Keratinocyte (primary cell): ENCODE measurements at regions not wholly inside any gene's neighbourhood (a gene's known extent, or its start where the extent isn't known, plus 50 kb on each side); places are given as distances from the start of the nearest gene placed in this dataset.
"Not testable (repeated sequence)": the region's sequence is repeated elsewhere in the genome, so short reads cannot be mapped to it uniquely, and the experiment has no call there.

ENCODE experiments used
- DNase-seq: peaks from one replicate; pipeline ENCODE4 v3.0.0-alpha.2; 2011; ENCODE audit warnings: low read depth, missing footprints, low spot score
- FAIRE-seq: peaks from 2 replicates; lab custom pipeline; 2011; peaks lifted over from hg19 to GRCh38; lab: Jason Lieb, UNC
- H2AFZ ChIP-seq: 2 replicates; pipeline ENCODE4 v1.6.0; 2012; ENCODE audit warnings: low read length, control low read depth, inconsistent platforms; ENCODE audit not compliant: control insufficient read depth
- H3K27ac ChIP-seq: 2 replicates; pipeline ENCODE4 v1.5.1; 2011; ENCODE audit warnings: low read length; ENCODE audit not compliant: control insufficient read depth, insufficient read depth
- H3K27me3 ChIP-seq: 3 replicates; pipeline ENCODE4 v1.6.0; 2011; ENCODE audit warnings: low read length; ENCODE audit not compliant: control insufficient read depth, insufficient read depth; ENCODE audit errors: extremely low read depth
- H3K36me3 ChIP-seq, 2 experiments: 2 replicates in 1 of 2; 3 replicates in 1 of 2; pipeline ENCODE4 v1.5.1; 2011; ENCODE audit warnings: low read length in 2 of 2, mild to moderate bottlenecking in 1 of 2; ENCODE audit not compliant: control insufficient read depth in 2 of 2, insufficient read depth in 2 of 2; ENCODE audit errors: extremely low read depth in 1 of 2
- H3K4me1 ChIP-seq: 3 replicates; pipeline ENCODE4 v1.5.1; 2011; ENCODE audit warnings: low read length; ENCODE audit not compliant: control insufficient read depth, insufficient read depth; ENCODE audit errors: extremely low read depth
- H3K4me2 ChIP-seq: 3 replicates; pipeline ENCODE4 v1.6.0; 2011; ENCODE audit warnings: low read depth, low read length; ENCODE audit not compliant: control insufficient read depth, insufficient read depth; ENCODE audit errors: extremely low read depth
- H3K4me3 ChIP-seq, 3 experiments: fragments of 200-600 bp in 1 of 3; sonication (generic) in 1 of 3; 2 replicates in 2 of 3; 3 replicates in 1 of 3; pipeline ENCODE4 v1.5.1; 2011 to 2016; ENCODE audit warnings: low read length in 3 of 3, mild to moderate bottlenecking in 3 of 3, control low read depth in 2 of 3, inconsistent platforms in 1 of 3, low read depth in 1 of 3, mixed read lengths in 1 of 3, mixed run types in 1 of 3, moderate library complexity in 1 of 3; ENCODE audit not compliant: control insufficient read depth in 2 of 3, insufficient read depth in 2 of 3; ENCODE audit errors: extremely low read depth in 1 of 3
- H3K79me2 ChIP-seq: 2 replicates; pipeline ENCODE4 v1.6.0; 2012; ENCODE audit warnings: low read length; ENCODE audit not compliant: control insufficient read depth, insufficient read depth
- H3K9ac ChIP-seq: 3 replicates; pipeline ENCODE4 v1.6.0; 2011; ENCODE audit warnings: low read length; ENCODE audit not compliant: control insufficient read depth, insufficient read depth; ENCODE audit errors: extremely low read depth
- H3K9me1 ChIP-seq: 3 replicates; pipeline ENCODE4 v1.6.0; 2011; ENCODE audit warnings: low read length; ENCODE audit not compliant: control insufficient read depth, insufficient read depth; ENCODE audit errors: extremely low read depth
- H3K9me3 ChIP-seq: 2 replicates; pipeline ENCODE4 v1.5.1; 2012; ENCODE audit warnings: low read depth, low read length; ENCODE audit not compliant: control insufficient read depth
- H4K20me1 ChIP-seq: 3 replicates; pipeline ENCODE4 v1.6.0; 2011; ENCODE audit warnings: low read length; ENCODE audit not compliant: control insufficient read depth, insufficient read depth; ENCODE audit errors: extremely low read depth
- EZH2 ChIP-seq: IDR thresholded peaks from one replicate; pipeline ENCODE4 v1.6.1; 2012; ENCODE audit warnings: inconsistent platforms, mild to moderate bottlenecking, low read length, moderate library complexity
- dilution Hi-C: fragments of 300-500 bp; cut with MboI; formaldehyde crosslinking; loops from one replicate; pipeline ENCODE4 v1.7.0; 2020; ENCODE audit warnings: low sequenced_read_pairs; ENCODE audit not compliant: extremely low pct_ligation_motif_present
- TF ChIP-seq, protein P1 (sequence below), 3 experiments: IDR thresholded peaks in 1 of 3; conservative IDR thresholded peaks in 1 of 3; optimal IDR thresholded peaks in 1 of 3; 2 replicates in 2 of 3; 3 replicates in 1 of 3; pipeline versions ENCODE3 to v1.5.1; 2011; ENCODE audit warnings: low read length in 3 of 3, mild to moderate bottlenecking in 3 of 3, moderate library complexity in 2 of 3, control low read depth in 1 of 3, inconsistent platforms in 1 of 3; ENCODE audit not compliant: insufficient read depth in 2 of 3; ENCODE audit errors: extremely low read depth in 1 of 3

DNA sequence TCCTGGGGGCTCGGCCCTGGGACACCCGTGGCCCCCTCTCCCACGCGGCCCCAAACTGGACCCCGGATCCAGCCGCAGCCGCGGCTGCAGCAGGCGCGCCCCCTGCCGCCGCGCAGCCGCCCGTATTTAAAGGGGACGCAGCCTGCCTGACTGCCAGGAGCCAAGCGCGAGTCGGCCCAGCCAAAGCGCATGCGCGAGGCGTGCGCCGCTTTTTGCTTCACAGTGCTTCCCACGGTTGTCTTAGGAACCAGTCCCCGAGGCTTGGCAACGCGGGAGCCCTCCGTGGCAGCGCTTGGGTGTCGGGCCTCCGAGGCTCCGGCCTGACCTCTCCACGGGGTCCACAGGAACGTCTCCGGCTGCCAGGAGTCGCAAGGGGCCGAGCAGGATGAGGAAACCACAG lies 712.8 kb downstream of the KCNJ18 start:
- not testable (repeated sequence) for FAIRE-seq, H3K27me3 ChIP-seq

DNA sequence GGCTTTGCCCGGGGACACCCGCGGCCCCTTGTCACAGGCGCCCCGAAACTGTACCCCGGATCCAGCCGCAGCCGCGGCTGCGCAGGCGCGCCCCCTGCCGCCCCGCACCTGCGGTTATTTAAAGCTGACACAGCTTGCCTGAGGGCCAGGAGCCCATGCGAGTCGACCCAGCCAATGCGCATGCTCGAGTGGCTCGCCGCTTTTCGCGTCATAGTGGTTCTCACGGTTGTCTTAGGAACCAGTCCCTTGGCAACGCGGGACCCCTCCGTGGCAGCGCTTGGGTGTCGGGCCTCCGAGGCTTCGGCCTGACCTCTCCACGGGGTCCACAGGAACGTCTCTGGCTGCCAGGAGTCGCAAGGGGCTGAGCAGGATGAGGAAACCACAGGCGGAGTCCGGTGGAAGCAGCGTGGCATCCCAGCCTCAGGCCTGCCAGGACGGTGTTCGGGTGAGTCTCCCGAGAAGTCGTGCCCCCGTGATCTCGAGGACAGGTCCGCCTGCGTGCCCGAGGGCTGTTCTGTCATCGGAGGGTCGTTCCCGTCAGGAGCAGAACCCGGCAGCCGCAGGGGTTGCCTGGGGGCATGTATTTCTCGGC lies 716.9 kb downstream of the KCNJ18 start:
- DNase-seq (no peak), FAIRE-seq (no peak)
- Histone ChIP-seq H3K4me3 (no peak overlapping the region), H4K20me1 (no peaks in the 10 kb centered on the region), H3K9me1 (no peaks in the 10 kb centered on the region), H3K27ac (no peak overlapping the region), H3K9ac (no peak overlapping the region), H3K9me3 (peaks cover 16% of the 10 kb centered on the region), H3K36me3 (no peaks in the 10 kb centered on the region), H3K4me2 (no peak overlapping the region), H2AFZ (no peak overlapping the region), H3K79me2 (no peaks in the 10 kb centered on the region), H3K4me1 (no peaks in the 10 kb centered on the region), H3K27me3 (no peaks in the 10 kb centered on the region)
- TF ChIP-seq, protein P1, sequence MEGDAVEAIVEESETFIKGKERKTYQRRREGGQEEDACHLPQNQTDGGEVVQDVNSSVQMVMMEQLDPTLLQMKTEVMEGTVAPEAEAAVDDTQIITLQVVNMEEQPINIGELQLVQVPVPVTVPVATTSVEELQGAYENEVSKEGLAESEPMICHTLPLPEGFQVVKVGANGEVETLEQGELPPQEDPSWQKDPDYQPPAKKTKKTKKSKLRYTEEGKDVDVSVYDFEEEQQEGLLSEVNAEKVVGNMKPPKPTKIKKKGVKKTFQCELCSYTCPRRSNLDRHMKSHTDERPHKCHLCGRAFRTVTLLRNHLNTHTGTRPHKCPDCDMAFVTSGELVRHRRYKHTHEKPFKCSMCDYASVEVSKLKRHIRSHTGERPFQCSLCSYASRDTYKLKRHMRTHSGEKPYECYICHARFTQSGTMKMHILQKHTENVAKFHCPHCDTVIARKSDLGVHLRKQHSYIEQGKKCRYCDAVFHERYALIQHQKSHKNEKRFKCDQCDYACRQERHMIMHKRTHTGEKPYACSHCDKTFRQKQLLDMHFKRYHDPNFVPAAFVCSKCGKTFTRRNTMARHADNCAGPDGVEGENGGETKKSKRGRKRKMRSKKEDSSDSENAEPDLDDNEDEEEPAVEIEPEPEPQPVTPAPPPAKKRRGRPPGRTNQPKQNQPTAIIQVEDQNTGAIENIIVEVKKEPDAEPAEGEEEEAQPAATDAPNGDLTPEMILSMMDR (optimal IDR thresholded peaks at IDR 0.05 in 1 of 3, IDR thresholded peaks at IDR 0.05 in 1 of 3, conservative IDR thresholded peaks at IDR 0.05 in 1 of 3; ENCODE audit: extremely low read depth in 1 of 3, insufficient read depth in 2 of 3, low read length in 3 of 3) = no peak
- TF ChIP-seq EZH2 = no peak
- dilution Hi-C loops = no loop called here

More for the DNA sequence above, 712.8 kb downstream of the KCNJ18 start:
- H3K9me1 ChIP-seq, H3K4me1 ChIP-seq, H4K20me1 ChIP-seq, H3K27ac ChIP-seq, H3K79me2 ChIP-seq, H3K36me3 ChIP-seq, H3K9ac ChIP-seq, dilution Hi-C loops, H3K4me2 ChIP-seq, H3K4me3 ChIP-seq, H3K9me3 ChIP-seq, H2AFZ ChIP-seq, DNase-seq: not testable (repeated sequence)

DNA sequence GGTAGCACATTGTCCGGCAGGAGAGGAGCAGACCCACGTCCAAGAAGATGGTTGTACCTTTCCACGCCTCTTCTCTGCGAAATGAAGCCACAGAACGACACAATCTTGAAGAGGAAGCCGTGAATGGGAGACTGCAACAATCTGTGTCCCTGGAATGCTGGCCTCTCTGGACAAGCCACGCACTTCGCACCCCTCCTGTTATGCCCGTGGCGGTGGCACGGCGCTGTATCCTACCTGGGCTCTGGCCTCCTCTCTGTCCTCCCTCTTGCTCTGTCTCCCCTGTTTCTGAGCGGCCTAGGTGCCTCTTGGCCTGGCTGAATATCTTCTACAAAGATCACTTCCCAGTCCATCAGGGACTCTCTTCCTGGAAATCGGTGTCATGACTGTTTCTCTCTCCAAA lies 717.8 kb downstream of the KCNJ18 start:
- H3K27me3 ChIP-seq = no peaks in the 10 kb centered on the region
- TF ChIP-seq, protein P1 (optimal IDR thresholded peaks at IDR 0.05 in 1 of 3, IDR thresholded peaks at IDR 0.05 in 1 of 3, conservative IDR thresholded peaks at IDR 0.05 in 1 of 3; ENCODE audit: extremely low read depth in 1 of 3, insufficient read depth in 2 of 3, low read length in 3 of 3) = no peak
- TF ChIP-seq EZH2 = no peak

More for the DNA sequence above, 717.8 kb downstream of the KCNJ18 start:
- Histone ChIP-seq H2AFZ (no peak overlapping the region), H3K4me1 (no peaks in the 10 kb centered on the region), H3K27ac (no peak overlapping the region), H3K36me3 (no peaks in the 10 kb centered on the region), H3K4me3 (no peak overlapping the region), H3K9ac (no peak overlapping the region), H3K9me1 (no peaks in the 10 kb centered on the region), H3K79me2 (no peaks in the 10 kb centered on the region), H3K4me2 (no peak overlapping the region), H3K9me3 (peaks cover 16% of the 10 kb centered on the region), H4K20me1 (no peaks in the 10 kb centered on the region)
- no peak for DNase-seq
- dilution Hi-C loops = no loop called here
- FAIRE-seq = no peak
